Immature natural killer cell (primary cell): ENCODE measurements at regions not wholly inside any gene's neighbourhood (a gene's known extent, or its start where the extent isn't known, plus 50 kb on each side); places are given as distances from the start of the nearest gene placed in this dataset.

Experiments
- DNase-seq, 3 donors: peaks; one replicate each; pipeline ENCODE4 v3.0.0; 2022; ENCODE audit warnings: mixed read lengths in 1 of 3
- H3K27ac Mint-ChIP-seq, 6 donors: one replicate each; pipeline ENCODE4 v1.8.0; 2020; ENCODE audit warnings: mixed read lengths in 6 of 6, mild to moderate bottlenecking in 5 of 6, inconsistent platforms in 4 of 6, moderate library complexity in 3 of 6
- H3K27me3 Mint-ChIP-seq, 3 donors: one replicate each; pipeline ENCODE4 v1.8.0; 2020 to 2021; ENCODE audit warnings: low read depth in 3 of 3, mild to moderate bottlenecking in 3 of 3, mixed read lengths in 3 of 3, moderate library complexity in 3 of 3, inconsistent platforms in 1 of 3
- H3K36me3 Mint-ChIP-seq, 3 donors: one replicate each; pipeline ENCODE4 v1.8.0; 2020; ENCODE audit warnings: mixed read lengths in 3 of 3, inconsistent platforms in 2 of 3, mild to moderate bottlenecking in 2 of 3
- H3K4me1 Mint-ChIP-seq, 2 donors: one replicate each; pipeline ENCODE4 v1.8.0; 2020; ENCODE audit warnings: inconsistent platforms in 2 of 2, mild to moderate bottlenecking in 2 of 2, mixed read lengths in 2 of 2, moderate library complexity in 1 of 2
- H3K4me3 Mint-ChIP-seq, 5 donors: one replicate each; pipeline ENCODE4 v1.8.0; 2020; ENCODE audit warnings: mild to moderate bottlenecking in 5 of 5, mixed read lengths in 5 of 5, inconsistent platforms in 3 of 5, moderate library complexity in 3 of 5
- H3K9me3 Mint-ChIP-seq, 6 donors: one replicate each; pipeline ENCODE4 v1.8.0; 2020; ENCODE audit warnings: mild to moderate bottlenecking in 6 of 6, mixed read lengths in 6 of 6, inconsistent platforms in 4 of 6, moderate library complexity in 3 of 6

DNA sequence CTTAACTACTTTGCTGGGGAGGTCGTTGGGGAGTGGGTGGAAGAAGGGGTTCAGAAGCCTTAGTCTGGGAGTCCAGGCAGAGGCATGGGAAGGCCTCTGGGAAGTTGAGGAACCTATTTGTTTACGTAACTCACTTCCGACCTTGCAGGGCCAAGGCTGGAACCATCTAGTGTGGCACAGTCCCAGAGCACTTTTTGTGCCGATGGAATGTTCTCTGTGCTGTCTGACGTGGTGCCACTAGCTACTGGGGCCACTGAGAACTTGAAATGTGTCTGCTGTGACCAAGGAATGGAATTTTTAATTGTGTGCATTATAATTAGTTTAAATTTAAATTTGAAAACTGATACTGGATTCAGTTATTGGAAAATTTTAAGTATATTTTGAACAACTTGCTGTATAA lies 139.7 kb downstream of the FAM161A start:
- Mint-ChIP-seq H3K36me3 (no peaks in the 10 kb centered on the region), H3K27ac (no peak overlapping the region), H3K9me3 (no peaks in the 10 kb centered on the region), H3K27me3 (peaks cover 3 to 9% (median 8%) of the 10 kb centered on the region in 3 donors), H3K4me1 (no peaks in the 10 kb centered on the region), H3K4me3 (no peak overlapping the region)
- no peak for DNase-seq

DNA sequence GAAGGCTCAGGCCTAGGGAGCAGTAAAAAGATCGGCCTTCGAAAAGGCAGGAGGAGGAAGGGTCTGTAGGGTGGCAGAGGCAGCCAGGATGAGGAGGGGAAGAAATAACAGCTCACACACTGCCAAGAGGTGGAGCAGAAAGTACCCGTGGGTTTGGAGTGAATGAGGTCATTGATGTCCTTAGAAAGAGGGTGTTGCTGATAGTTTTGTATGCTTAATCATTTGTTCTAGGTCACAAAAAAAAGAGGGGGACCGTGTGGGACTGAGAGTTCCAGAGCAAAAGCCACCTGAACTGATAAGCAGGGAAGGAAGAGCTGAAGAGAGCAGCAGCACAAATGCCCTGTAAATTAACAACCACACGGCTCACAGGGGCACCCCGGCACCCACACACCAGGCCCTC lies 140.4 kb downstream of the FAM161A start:
- Mint-ChIP-seq H3K27ac (no peak overlapping the region), H3K4me1 (no peaks in the 10 kb centered on the region), H3K36me3 (peaks cover 0 to 2% (median 0%) of the 10 kb centered on the region in 3 donors), H3K4me3 (no peak overlapping the region), H3K27me3 (peaks cover 3 to 9% (median 4%) of the 10 kb centered on the region in 3 donors), H3K9me3 (no peaks in the 10 kb centered on the region)
- DNase-seq = no peak

DNA sequence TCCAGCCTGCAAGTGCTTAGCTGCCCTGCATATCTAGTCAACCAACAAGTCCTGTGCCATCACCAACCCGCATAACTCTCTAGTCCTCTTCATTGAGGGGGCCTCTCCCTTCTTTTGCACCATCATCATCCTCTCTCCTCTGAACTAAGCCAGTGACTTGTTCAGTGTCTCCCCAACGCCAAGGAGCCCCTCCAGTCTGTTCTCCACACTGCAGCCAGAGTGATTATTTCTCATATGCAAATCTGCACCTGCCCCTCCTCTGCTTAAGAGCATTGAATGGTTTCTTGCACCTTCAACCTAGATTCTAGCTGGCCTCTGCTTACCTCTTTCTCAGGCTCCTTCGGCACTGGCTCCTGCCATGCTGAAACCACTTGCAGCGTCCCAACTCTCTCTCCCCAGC lies 141.8 kb downstream of the FAM161A start:
- Mint-ChIP-seq H3K36me3 (peaks cover 0 to 4% (median 0%) of the 10 kb centered on the region in 3 donors), H3K9me3 (no peaks in the 10 kb centered on the region), H3K27me3 (peaks cover 0 to 7% (median 4%) of the 10 kb centered on the region in 3 donors), H3K4me3 (no peak overlapping the region), H3K27ac (no peak overlapping the region), H3K4me1 (no peaks in the 10 kb centered on the region)
- no peak for DNase-seq

DNA sequence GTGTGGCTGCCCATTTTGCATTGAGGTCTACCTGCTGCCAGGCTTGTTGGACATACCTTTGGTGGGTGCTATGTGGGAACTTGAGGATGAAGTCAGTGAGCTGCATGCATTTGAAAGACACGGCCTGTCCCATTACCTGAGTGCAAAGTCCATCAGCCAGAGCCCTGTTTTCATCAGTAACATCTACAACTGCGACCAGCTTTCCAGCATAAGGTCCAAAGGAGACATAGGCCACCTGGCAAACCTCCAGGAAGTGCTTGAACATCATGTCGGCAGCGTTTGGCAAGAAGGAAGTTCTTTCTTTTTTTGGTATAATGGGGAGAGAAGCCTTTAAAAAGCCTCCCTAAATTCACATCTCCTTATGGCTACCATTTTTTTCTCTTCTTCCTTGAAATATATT lies 143.1 kb downstream of the FAM161A start:
- Mint-ChIP-seq H3K27me3 (peaks cover 0 to 7% (median 4%) of the 10 kb centered on the region in 3 donors), H3K4me3 (no peak overlapping the region), H3K4me1 (no peaks in the 10 kb centered on the region), H3K36me3 (peaks cover 0 to 4% (median 0%) of the 10 kb centered on the region in 3 donors), H3K9me3 (peaks cover 0 to 3% (median 0%) of the 10 kb centered on the region in 6 donors), H3K27ac (no peak overlapping the region)
- DNase-seq = no peak

DNA sequence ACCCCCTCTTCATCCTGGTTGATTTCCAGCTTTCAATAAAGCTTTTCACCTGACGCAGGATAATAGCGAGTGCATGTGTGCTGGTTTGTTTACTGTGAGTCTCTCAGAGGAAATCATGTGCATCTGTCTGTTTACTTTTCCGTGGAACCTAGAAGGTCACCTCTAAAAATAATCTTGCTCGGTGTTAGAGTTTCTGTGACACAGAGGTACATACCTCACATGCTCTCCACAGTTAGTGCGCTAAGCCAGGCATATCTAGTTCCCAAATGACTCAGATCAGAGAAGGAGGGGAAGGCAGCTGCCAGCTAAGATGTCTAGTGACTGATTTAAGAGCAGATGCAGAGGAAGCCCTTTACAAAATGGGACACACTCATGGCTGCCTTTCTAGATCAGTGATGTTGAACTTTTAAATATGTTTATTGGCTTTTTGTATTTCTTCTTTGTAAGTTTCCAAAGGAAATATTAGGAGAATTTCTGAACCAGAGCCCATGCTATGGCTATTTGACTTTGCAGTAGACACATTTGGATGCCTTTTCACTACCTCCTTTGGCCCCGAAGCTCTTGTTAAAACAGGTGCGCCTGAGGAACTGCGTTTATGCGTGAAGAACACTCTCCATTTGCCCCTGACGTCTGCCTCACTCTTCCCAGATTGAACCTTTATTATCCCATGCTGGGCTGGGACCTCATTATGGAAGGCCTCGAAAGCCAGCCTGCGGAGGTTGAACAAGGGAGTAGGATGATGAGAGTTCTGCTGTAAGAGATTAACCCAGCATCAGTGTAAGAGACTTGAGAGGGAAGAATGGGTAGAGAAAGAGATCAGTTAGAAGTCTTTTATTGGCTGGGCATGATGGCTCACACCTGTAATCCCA lies 145.6 kb downstream of the FAM161A start:
- peaks cover 0 to 7% (median 0%) of the 10 kb centered on the region in 3 donors for H3K27me3 Mint-ChIP-seq
- DNase-seq = no peak
- H3K4me1 Mint-ChIP-seq = no peaks in the 10 kb centered on the region
- H3K27ac Mint-ChIP-seq = no peak overlapping the region
- H3K36me3 Mint-ChIP-seq = peaks cover 0 to 4% (median 0%) of the 10 kb centered on the region in 3 donors
- peaks cover 0 to 3% (median 0%) of the 10 kb centered on the region in 6 donors for H3K9me3 Mint-ChIP-seq
- no peak overlapping the region for H3K4me3 Mint-ChIP-seq

DNA sequence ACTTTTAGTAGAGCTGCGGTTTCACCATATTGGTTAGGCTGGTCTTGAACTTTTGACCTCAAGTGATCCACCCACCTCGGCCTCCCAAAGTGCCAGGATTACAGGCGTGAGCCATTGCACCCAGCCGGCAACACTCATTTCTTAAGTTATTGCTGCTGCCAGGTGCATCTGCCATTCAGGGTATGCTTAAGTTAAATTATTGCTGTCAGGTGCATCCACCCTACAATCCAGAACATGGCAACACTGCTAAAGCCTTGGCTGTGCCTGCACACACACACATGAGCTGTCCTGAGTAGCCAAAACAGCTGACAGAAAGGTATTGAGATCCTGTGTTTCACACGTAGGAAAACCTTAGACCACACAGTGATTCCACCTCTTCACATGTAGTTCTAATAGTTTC lies 148.2 kb downstream of the FAM161A start:
- Mint-ChIP-seq H3K4me3 (no peak overlapping the region), H3K4me1 (peaks cover 0 to under 1% of the 10 kb centered on the region in 2 donors), H3K9me3 (peaks cover 0 to 3% (median 0%) of the 10 kb centered on the region in 6 donors), H3K27me3 (peaks cover 0 to 6% (median 3%) of the 10 kb centered on the region in 3 donors), H3K36me3 (peaks cover 0 to 4% (median 0%) of the 10 kb centered on the region in 3 donors), H3K27ac (no peak overlapping the region)
- DNase-seq = no peak

DNA sequence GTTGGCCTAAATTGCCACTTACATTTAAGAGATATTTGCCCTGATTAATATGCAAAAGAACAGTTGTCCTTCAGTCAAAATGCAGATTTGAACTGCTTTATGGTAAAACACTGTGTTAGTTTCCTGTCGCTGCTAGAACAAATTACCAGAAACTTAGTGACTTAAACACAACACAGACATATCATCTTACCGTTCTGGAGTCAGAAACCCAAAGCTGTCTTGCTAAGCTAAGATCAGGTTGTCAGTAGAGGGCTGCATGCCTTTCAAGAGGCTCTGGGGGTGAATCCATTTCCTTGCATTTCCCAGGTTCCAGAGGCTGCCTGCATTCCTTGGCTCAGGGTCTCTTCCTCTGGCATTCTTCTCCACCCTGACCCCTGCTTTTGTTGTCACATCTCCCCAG lies 149.5 kb downstream of the FAM161A start:
- H3K27ac Mint-ChIP-seq = no peak overlapping the region
- DNase-seq = no peak
- H3K27me3 Mint-ChIP-seq = peaks cover 1 to 3% (median 2%) of the 10 kb centered on the region in 3 donors
- no peak overlapping the region for H3K4me3 Mint-ChIP-seq
- H3K4me1 Mint-ChIP-seq = peaks cover 0 to 3% of the 10 kb centered on the region in 2 donors
- peaks cover 0 to 3% (median 0%) of the 10 kb centered on the region in 6 donors for H3K9me3 Mint-ChIP-seq
- peaks cover 0 to 4% (median 0%) of the 10 kb centered on the region in 3 donors for H3K36me3 Mint-ChIP-seq

DNA sequence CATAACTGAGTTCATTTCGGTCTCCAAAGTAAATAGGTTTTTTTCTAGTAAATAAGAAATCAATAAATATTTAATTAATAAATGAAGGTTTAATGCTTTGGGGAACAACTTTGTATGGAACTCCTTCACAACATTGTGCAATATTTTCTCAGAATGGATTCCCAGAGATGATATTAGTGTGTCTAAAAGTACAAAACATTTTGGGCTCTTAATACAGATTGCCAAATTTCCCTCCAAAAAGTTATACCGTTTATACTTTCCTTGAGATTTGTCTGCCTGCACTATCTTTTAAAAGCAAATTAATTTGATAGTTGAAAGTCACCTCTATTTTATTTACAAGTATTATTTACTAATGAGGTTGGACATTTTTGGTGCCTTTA lies 151.8 kb downstream of the FAM161A start:
- H3K36me3 Mint-ChIP-seq = no peaks in the 10 kb centered on the region
- peaks cover 0 to 3% of the 10 kb centered on the region in 2 donors for H3K4me1 Mint-ChIP-seq
- peaks cover 0 to 3% (median 3%) of the 10 kb centered on the region in 3 donors for H3K27me3 Mint-ChIP-seq
- no peak for DNase-seq
- no peak overlapping the region for H3K27ac Mint-ChIP-seq
- no peak overlapping the region for H3K4me3 Mint-ChIP-seq
- peaks cover 0 to 3% (median 0%) of the 10 kb centered on the region in 6 donors for H3K9me3 Mint-ChIP-seq

DNA sequence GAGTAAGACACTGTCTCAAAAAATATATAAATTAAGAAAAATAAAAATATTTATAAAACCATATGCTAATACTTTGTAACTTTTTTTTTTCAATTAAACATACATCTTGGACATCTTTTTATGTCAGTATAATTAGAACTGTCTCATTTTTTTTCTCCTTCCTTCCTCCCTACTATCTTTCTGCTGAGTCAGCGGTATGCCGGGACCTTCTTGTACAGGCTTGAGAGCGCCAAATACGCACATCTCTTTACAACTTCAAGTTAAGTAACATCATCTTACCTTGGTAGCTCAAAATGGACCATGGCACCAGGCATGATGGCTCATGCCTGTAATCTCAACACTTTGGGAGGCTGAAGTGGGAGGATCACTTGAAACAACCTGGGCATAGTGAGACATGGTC lies 153.4 kb downstream of the FAM161A start:
- no peak for DNase-seq
- Mint-ChIP-seq H3K4me1 (peaks cover 2 to 3% of the 10 kb centered on the region in 2 donors), H3K4me3 (no peak overlapping the region), H3K9me3 (no peaks in the 10 kb centered on the region), H3K27ac (no peak overlapping the region), H3K27me3 (peaks cover 0 to 3% (median 3%) of the 10 kb centered on the region in 3 donors), H3K36me3 (no peaks in the 10 kb centered on the region)

DNA sequence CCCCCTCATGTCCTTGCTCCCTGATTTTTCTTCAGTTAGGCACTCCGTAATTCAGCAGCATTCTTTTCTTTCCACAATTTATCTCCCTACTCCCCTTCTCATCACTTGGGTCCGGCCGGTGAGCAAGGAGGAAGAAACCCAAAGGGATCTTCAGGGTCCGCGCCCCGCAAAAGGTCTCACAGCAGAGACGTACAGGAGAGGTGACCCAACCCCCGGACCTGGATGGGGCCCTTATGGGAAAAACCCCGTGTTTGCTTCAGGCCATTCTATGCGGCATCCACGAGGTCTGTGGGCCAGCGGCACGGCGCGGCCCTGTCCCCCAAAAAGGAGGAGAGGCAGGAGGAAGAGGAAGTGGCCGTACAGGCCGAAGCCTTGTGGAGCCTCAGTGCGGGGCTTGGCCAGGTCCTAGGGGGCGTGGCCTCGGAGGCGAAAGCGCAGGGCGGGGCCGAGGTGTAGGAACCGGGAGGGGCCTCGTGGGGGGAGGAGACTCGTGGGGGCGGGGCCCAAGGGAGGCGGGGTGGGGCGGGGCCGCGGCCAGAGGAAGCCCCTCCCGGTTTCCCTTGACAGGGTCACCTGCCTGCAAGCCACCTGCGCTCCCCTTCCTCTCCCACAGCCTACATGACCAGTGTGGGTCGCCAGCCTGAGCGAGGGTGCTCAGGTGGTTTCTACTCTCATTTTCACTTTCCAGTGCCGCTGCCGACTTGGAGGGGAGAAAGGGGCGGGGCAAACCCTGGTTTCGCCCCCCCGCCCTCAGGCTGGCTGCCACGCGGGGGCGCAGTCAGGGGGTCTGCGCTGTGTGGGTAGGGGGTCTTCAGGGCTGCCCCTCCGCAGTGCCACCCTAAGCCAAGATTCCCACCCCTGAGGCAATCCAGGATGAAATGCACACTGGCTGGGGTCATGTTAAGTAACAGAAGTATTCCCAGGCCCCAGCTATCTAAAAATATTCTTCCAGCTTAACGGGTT lies 156.4 kb upstream of the XPO1 start:
- peaks cover 0 to 1% (median 0%) of the 10 kb centered on the region in 3 donors for H3K27me3 Mint-ChIP-seq
- DNase-seq = peak; percentile 83 to 85 (median 85)
- no peaks in the 10 kb centered on the region for H3K36me3 Mint-ChIP-seq
- H3K9me3 Mint-ChIP-seq = no peaks in the 10 kb centered on the region
- H3K4me1 Mint-ChIP-seq = peaks cover 15 to 20% of the 10 kb centered on the region in 2 donors
- peak overlapping the region; percentile 91 to 96 (median 92) for H3K4me3 Mint-ChIP-seq
- peak overlapping the region; percentile 79 to 95 (median 94) for H3K27ac Mint-ChIP-seq

DNA sequence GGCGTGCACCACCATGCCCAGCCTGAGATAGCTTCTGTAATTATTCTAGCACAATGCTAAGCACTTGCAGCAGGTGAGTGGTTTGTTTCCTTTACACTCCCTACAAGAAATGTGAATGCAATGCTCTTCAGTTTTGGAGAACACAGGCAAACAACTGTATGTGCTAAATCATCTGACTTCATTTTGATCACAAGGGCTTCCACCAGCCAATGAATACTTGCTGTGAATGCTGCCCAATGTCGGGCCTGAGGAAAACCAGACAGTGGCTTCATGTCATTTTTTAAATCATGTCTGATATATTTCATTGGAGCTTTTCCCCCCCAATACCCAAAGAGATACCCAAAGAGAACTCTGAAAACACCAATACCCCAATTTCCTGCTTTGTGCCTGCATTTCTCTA lies 155.6 kb upstream of the XPO1 start:
- H3K9me3 Mint-ChIP-seq = no peaks in the 10 kb centered on the region
- H3K27ac Mint-ChIP-seq = peak overlapping the region; percentile 79 to 95 (median 94)
- H3K36me3 Mint-ChIP-seq = no peaks in the 10 kb centered on the region
- no peak for DNase-seq
- peaks cover 0 to 1% (median 0%) of the 10 kb centered on the region in 3 donors for H3K27me3 Mint-ChIP-seq
- H3K4me1 Mint-ChIP-seq = peaks cover 15 to 20% of the 10 kb centered on the region in 2 donors
- H3K4me3 Mint-ChIP-seq = peak overlapping the region; percentile 91 to 96 (median 92)

DNA sequence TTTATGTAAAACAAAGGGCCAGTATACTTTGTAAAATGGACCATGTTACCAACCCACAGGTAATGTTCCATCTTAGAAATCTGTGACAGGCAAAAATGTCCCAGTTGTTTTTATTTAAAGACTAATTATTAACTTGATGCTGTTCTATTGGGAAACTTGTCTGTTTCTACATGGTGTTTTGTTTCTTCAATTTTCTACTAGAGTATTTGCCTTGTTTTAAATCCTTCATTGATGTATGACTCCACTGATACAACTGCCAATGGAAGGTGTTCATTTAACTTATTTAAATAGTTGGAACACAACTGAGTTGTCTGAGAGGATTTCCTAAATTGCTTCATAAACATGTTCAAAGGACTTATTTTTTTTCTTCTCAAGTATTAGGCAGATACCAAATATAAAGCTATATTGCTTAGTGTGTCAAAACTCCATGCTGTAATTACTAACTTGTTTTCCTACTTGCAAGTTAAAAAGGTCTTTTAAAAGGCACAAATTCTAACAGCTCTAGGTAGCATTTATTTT lies 152.0 kb upstream of the XPO1 start:
- Mint-ChIP-seq H3K27me3 (peaks cover 0 to 3% (median 2%) of the 10 kb centered on the region in 3 donors), H3K4me1 (peaks cover 12 to 15% of the 10 kb centered on the region in 2 donors), H3K36me3 (no peaks in the 10 kb centered on the region), H3K9me3 (peaks cover 0 to 2% (median 0%) of the 10 kb centered on the region in 6 donors), H3K27ac (no peak overlapping the region), H3K4me3 (no peak overlapping the region)
- no peak for DNase-seq

DNA sequence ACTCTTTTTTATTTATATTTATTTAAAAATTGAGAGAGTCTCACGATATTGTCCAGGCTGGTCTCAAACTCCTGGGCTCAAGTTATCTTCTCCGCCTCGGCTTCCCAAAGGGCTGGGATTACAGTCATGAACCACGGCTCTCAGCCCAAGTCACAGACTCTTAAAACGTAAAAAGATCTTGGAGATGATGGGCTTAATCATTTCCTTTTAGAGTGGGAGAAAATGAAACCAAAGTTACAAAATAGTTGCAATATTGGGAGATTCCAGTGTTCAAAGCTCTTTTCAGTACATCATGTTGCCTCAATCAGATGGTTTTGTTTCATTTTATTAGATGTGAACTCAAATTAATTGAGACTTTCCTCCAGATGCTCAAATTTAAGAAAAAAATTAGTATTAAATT lies 151.4 kb upstream of the XPO1 start:
- no peak for DNase-seq
- H3K27me3 Mint-ChIP-seq = peaks cover 0 to 3% (median 2%) of the 10 kb centered on the region in 3 donors
- H3K36me3 Mint-ChIP-seq = no peaks in the 10 kb centered on the region
- H3K4me1 Mint-ChIP-seq = peaks cover 11 to 14% of the 10 kb centered on the region in 2 donors
- peaks cover 0 to 2% (median 0%) of the 10 kb centered on the region in 6 donors for H3K9me3 Mint-ChIP-seq
- H3K27ac Mint-ChIP-seq = no peak overlapping the region
- no peak overlapping the region for H3K4me3 Mint-ChIP-seq
